HUES64 (cell line): ENCODE measurements at regions not wholly inside any gene's neighbourhood (a gene's known extent, or its start where the extent isn't known, plus 50 kb on each side); places are given as distances from the start of the nearest gene placed in this dataset.

Source experiments
- H3K27ac ChIP-seq: 2 replicates; pipeline ENCODE4 v1.7.0; 2013; ENCODE audit warnings: low read depth, low read length, inconsistent platforms
- H3K27me3 ChIP-seq: 2 replicates; pipeline ENCODE4 v1.6.1; 2013; ENCODE audit warnings: mild to moderate bottlenecking, low read length; ENCODE audit not compliant: insufficient read depth
- H3K36me3 ChIP-seq: 2 replicates; pipeline ENCODE4 v1.6.1; 2013; ENCODE audit warnings: mild to moderate bottlenecking, low read length; ENCODE audit not compliant: insufficient read depth
- H3K4me1 ChIP-seq: 2 replicates; pipeline ENCODE4 v1.6.1; 2013; ENCODE audit warnings: mild to moderate bottlenecking, low read length, moderate library complexity; ENCODE audit not compliant: insufficient read depth
- H3K4me3 ChIP-seq: 2 replicates; pipeline ENCODE4 v1.5.1; 2013; ENCODE audit warnings: mild to moderate bottlenecking, low read length, moderate library complexity
- H3K9ac ChIP-seq: 2 replicates; pipeline ENCODE4 v1.6.1; 2013; ENCODE audit warnings: mild to moderate bottlenecking, low read depth, low read length
- H3K9me3 ChIP-seq: 2 replicates; pipeline ENCODE4 v1.6.1; 2013; ENCODE audit warnings: low read depth, low read length; ENCODE audit not compliant: insufficient read depth
- WGBS: fragments of 150-250, 120-280 bp; methylation state at CpG from one replicate; pipeline ENCODE4 v1.1.7; 2013; ENCODE audit warnings: missing lambda C conversion rate; 5-methylcytosine and 5-hydroxymethylcytosine counted together

DNA sequence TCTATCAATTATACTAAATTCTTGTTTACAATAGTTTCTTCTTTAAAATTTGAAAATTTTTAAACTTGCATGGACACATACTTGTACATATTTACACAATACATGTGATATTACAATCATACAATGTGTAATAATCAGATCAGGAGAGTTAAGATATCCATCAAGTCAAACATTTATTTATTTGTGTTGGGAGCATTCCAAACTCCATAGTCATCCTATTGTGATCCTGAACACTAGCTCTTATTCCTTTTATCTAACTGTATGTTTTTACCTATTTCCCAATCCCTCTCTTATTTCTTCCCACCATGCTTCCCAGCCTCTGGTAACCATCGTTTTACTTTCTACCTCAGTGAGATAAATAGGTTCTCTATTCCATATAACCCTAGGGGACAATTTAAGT, 1219.2 kb downstream of the ZPLD1 start:
- WGBS, result 75% methylated on average over 1 of the region's 1 CpG

DNA sequence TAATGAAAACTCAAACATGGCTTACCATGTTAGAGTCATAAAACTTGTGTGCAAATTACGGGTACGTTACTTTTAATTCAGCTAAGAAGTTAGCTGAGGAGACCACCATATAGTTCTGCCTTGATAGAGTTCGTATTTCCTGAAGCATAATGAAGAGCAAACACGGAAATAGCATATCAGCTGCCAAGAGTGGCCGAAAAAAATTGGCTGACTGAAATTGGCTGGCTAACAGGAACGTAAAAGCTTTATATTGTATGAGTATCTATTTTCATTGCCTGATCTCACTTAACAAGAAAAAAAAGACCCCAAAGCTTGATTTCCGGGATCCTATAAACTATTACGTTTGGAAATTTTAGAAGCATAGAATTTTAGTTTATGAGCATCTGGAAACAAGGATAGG, 1222.9 kb downstream of the ZPLD1 start:
- Histone ChIP-seq H3K9ac (no peak overlapping the region), H3K27ac (no peak overlapping the region), H3K4me3 (no peak overlapping the region), H3K27me3 (no peaks in the 10 kb centered on the region), H3K36me3 (no peaks in the 10 kb centered on the region), H3K9me3 (no peaks in the 10 kb centered on the region), H3K4me1 (peaks cover 10% of the 10 kb centered on the region)
- 98% methylated on average over 8 of the region's 8 CpGs for WGBS

More for the DNA sequence above, 1219.2 kb downstream of the ZPLD1 start:
- Histone ChIP-seq H3K4me1 (peaks cover 10% of the 10 kb centered on the region), H3K9me3 (no peaks in the 10 kb centered on the region), H3K4me3 (no peak overlapping the region), H3K9ac (no peak overlapping the region), H3K27ac (no peak overlapping the region), H3K27me3 (no peaks in the 10 kb centered on the region), H3K36me3 (no peaks in the 10 kb centered on the region)

DNA sequence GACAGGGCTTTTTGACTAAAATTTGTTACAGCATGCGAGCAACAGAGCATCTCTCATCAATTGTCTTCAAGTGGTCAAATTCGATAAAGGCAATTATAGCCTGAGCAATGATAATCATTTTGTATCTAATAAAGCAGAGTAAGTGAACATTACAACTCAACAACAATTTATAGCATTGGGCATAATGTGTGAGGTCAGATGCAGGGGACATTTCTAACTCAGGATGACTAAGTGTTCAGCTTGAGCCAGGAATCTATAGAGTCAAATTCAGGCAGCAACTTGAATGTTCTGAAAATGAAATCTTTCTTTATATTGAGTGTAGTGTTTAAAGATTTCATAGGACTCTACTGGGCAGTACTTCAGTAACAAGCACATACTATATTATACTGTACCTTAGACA, 1226.0 kb downstream of the ZPLD1 start:
- Histone ChIP-seq H3K4me1 (peaks cover 5% of the 10 kb centered on the region; the same call in 1 of the 2 replicates), H3K36me3 (no peaks in the 10 kb centered on the region), H3K27ac (no peak overlapping the region), H3K9me3 (no peaks in the 10 kb centered on the region), H3K4me3 (no peak overlapping the region), H3K9ac (no peak overlapping the region), H3K27me3 (no peaks in the 10 kb centered on the region)
- WGBS, result 88% methylated on average over 1 of the region's 2 CpGs

DNA sequence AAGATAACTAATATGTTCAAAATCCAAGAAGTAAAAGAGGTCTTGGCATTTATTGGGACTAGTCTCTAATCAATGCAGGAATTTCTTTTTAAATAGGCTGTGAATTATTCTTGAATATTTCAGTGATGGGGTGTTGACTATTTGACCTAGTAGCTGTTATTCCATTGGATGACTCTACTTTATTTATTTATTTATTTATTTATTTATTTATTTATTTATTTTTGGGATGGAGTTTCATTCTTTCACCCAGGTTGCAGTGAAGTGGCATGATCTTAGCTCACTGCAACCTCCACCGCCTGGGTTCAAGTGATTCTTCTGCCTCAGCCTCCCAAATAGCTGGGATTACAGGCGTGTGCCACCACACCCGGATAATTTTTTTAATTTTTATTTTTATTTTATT, 1227.8 kb downstream of the ZPLD1 start:
- 100% methylated on average over 1 of the region's 3 CpGs for WGBS
- H3K9ac ChIP-seq, result no peak overlapping the region

DNA sequence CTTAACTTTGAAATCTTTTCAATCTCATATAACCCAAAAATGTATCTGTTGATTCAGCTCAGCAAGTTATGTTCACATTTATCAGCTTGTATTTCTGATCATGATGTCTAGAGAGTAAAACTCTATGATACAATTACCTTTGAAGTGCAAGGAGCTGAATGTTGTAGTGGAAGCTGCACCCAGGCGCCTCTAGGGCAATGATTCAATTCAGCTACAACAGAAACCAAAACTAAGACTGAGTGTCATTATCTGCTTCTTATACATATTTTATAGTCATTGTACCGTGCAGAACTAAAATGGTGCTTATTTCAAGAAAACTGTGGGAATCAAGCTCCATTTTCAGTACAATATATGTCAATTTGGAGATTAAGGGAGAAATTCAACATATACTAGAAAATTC, 1237.5 kb downstream of the ZPLD1 start:
- Histone ChIP-seq H3K27ac (no peak overlapping the region), H3K9ac (no peak overlapping the region), H3K27me3 (no peaks in the 10 kb centered on the region), H3K4me3 (no peak overlapping the region), H3K4me1 (no peaks in the 10 kb centered on the region), H3K9me3 (no peaks in the 10 kb centered on the region), H3K36me3 (no peaks in the 10 kb centered on the region)
- 100% methylated on average over 1 of the region's 2 CpGs for WGBS

More for the DNA sequence above, 1227.8 kb downstream of the ZPLD1 start:
- H3K27me3 ChIP-seq, result no peaks in the 10 kb centered on the region
- H3K36me3 ChIP-seq, result no peaks in the 10 kb centered on the region
- H3K9me3 ChIP-seq, result no peaks in the 10 kb centered on the region
- H3K4me3 ChIP-seq, result no peak overlapping the region
- H3K4me1 ChIP-seq, result no peaks in the 10 kb centered on the region
- no peak overlapping the region for H3K27ac ChIP-seq

DNA sequence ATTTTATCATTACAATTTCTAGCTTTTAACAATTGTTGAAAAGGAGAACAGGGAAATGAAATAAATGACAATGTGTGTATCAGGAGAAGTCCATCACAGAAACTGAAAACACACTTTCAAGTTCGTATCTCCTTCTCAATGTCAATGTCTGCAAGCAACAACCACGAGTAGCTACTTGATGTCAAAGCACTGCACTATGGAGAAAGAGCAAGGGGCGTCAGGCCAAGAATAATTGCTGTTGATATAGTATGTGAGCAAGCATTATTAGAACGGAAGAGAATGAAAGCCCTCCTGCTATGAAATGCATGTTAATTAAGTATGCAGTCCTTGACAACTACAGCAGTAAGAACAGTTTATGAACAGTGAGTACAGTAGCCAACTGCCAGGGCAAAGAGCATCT, 1250.1 kb downstream of the ZPLD1 start:
- no peak overlapping the region for H3K4me3 ChIP-seq
- no peaks in the 10 kb centered on the region for H3K9me3 ChIP-seq
- no peaks in the 10 kb centered on the region for H3K27me3 ChIP-seq
- no peaks in the 10 kb centered on the region for H3K36me3 ChIP-seq
- WGBS, result 94% methylated on average over 4 of the region's 4 CpGs
- no peaks in the 10 kb centered on the region for H3K4me1 ChIP-seq
- no peak overlapping the region for H3K27ac ChIP-seq
- no peak overlapping the region for H3K9ac ChIP-seq

DNA sequence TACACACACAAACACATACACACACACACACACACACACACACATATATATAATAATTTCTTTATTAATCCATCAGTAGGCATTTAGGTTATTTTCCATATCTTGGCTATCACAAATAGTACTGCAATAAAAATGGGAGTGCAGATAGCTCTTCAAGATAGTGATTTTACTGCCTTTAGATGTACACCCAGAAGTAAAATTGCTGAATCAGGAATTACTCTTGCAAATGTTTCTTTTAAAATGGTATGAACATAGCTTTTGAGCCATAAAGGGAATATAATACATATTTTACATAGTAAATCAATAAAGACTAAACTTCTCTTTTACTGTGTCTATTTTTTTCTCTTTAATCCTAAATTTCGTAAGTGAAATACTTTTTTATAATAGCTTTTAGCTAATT, 1251.1 kb downstream of the ZPLD1 start:
- H3K36me3 ChIP-seq, result no peaks in the 10 kb centered on the region
- no peak overlapping the region for H3K9ac ChIP-seq
- no peak overlapping the region for H3K27ac ChIP-seq
- no CpG with 5 or more reads among the region's 1 CpG for WGBS
- H3K4me3 ChIP-seq, result no peak overlapping the region
- no peaks in the 10 kb centered on the region for H3K9me3 ChIP-seq
- H3K27me3 ChIP-seq, result no peaks in the 10 kb centered on the region
- H3K4me1 ChIP-seq, result no peaks in the 10 kb centered on the region

DNA sequence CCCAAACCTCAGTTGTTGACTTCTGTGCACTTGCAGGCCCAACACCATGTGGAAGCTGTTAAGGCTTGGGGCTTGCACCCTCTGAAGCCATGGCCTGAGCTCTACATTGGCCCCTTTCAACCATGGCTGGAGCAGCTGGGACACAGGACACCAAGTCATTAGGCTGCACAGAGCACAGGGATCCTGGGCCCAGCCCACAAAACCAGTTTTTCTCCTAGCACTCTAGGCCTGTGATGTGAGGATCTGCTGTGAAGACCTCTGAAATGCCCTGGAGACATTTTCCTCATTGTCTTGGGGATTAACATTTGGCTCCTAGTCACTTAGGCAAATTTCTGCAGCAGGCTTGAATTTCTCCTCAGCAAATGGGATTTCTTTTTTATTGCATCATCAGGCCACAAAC, 1255.7 kb downstream of the ZPLD1 start:
- H3K36me3 ChIP-seq, result no peaks in the 10 kb centered on the region
- no peak overlapping the region for H3K9ac ChIP-seq
- H3K27me3 ChIP-seq, result no peaks in the 10 kb centered on the region
- H3K4me3 ChIP-seq, result no peak overlapping the region
- H3K9me3 ChIP-seq, result peaks cover 8% of the 10 kb centered on the region; the same call in 1 of the 2 replicates
- H3K4me1 ChIP-seq, result no peaks in the 10 kb centered on the region
- no peak overlapping the region for H3K27ac ChIP-seq

DNA sequence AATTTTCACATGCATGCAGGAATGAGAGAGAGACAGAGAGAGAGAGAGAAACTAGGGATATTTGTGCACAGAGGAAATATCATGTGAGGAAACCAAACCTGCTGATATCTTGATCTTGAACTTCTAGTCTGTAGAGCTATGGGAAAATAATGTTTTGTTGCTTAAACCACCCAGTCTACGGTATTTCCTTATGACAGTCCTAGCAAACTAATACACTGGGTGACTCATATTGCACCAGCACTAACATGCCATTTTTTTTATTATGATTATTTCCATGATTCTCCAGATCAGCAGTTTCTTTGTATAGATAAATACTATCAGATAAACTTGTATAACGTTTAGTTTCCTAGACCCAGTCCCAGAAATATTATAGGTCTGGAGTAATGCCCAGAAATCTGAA, 1259.0 kb downstream of the ZPLD1 start:
- 100% methylated on average over 1 of the region's 2 CpGs for WGBS

DNA sequence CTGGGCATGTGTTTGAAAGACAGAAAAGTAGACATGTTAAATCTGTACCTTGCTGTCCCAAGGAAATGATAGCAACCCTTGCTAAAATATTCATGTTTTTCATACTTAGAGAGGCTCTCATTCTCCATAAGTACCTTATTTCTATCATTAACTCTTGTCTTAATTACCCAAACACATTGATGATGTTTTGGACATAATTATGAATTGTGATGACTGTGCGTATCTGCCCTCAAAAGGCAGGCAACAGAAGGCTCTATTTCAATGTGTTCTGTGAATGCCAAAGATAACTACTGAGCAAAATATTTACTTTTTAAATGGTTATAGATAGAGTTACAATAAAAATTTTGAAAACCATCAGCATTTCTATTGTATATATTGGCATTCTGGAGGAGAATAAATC, 1263.8 kb downstream of the ZPLD1 start:
- no peaks in the 10 kb centered on the region for H3K27me3 ChIP-seq
- WGBS, result 100% methylated on average over 1 of the region's 1 CpG
- H3K9me3 ChIP-seq, result no peaks in the 10 kb centered on the region
- H3K27ac ChIP-seq, result no peak overlapping the region
- H3K36me3 ChIP-seq, result no peaks in the 10 kb centered on the region
- no peak overlapping the region for H3K9ac ChIP-seq
- H3K4me3 ChIP-seq, result no peak overlapping the region
- H3K4me1 ChIP-seq, result no peaks in the 10 kb centered on the region

More for the DNA sequence above, 1259.0 kb downstream of the ZPLD1 start:
- no peaks in the 10 kb centered on the region for H3K36me3 ChIP-seq
- no peak overlapping the region for H3K27ac ChIP-seq
- H3K4me1 ChIP-seq, result no peaks in the 10 kb centered on the region
- peaks cover 8% of the 10 kb centered on the region; the same call in 1 of the 2 replicates for H3K9me3 ChIP-seq
- H3K9ac ChIP-seq, result no peak overlapping the region
- no peaks in the 10 kb centered on the region for H3K27me3 ChIP-seq
- no peak overlapping the region for H3K4me3 ChIP-seq

DNA sequence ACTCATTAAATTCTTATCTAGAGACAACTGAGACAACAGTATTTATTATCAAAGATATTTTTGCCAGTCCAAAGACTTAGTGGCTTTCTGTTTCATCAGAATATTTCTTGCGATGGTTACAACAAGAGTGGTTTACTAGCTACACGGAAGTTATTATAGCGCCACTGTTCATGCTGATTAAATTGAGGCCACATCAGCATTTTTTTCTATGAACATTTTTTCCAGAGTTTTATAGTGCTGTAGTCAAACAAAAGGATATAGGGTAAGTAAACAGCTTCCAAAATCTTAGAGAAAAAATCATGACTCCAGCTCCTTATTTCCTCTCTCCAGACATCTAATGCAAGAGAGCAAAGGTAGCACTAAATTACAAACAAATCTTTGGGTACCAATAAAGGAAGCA, 1264.4 kb downstream of the ZPLD1 start:
- H3K27ac ChIP-seq, result no peak overlapping the region
- H3K9ac ChIP-seq, result no peak overlapping the region
- H3K9me3 ChIP-seq, result no peaks in the 10 kb centered on the region
- H3K36me3 ChIP-seq, result no peaks in the 10 kb centered on the region
- no peaks in the 10 kb centered on the region for H3K4me1 ChIP-seq
- H3K27me3 ChIP-seq, result no peaks in the 10 kb centered on the region
- H3K4me3 ChIP-seq, result no peak overlapping the region
- WGBS, result over 99% methylated on average over 3 of the region's 3 CpGs

DNA sequence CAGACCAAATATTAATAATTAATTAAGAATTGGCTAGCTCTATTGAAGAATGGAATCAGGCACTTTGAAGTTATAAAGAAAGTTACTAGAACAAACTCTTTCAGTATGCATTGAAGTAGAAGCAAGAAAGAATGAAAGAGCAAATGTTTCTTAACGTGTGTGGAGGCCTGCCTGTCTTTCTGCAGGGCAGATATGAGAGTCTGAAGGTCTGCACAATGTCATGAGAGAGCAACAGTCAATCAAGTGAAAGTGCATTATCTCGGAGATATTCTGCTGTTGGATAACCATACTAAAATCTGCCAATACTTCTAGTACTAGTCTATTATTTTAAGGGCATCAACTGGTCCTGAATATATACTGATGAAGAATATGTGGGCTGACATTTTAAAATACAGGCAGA, 1270.8 kb downstream of the ZPLD1 start:
- Histone ChIP-seq H3K27ac (no peak overlapping the region), H3K9me3 (no peaks in the 10 kb centered on the region), H3K36me3 (no peaks in the 10 kb centered on the region), H3K4me1 (no peaks in the 10 kb centered on the region), H3K4me3 (no peak overlapping the region), H3K9ac (no peak overlapping the region), H3K27me3 (no peaks in the 10 kb centered on the region)
- WGBS, result 91% methylated on average over 2 of the region's 2 CpGs
